ACC112 (cell line): ENCODE measurements at regions not wholly inside any gene's neighbourhood (a gene's known extent, or its start where the extent isn't known, plus 50 kb on each side); places are given as distances from the start of the nearest gene placed in this dataset.

ENCODE experiments used
- H2AFZ ChIP-seq: fragments of 200-600 bp; sonication (generic); one replicate; pipeline ENCODE4 v1.6.0; 2017; ENCODE audit warnings: antibody characterized with exemption, low read length; ENCODE audit not compliant: unreplicated experiment
- H3K27ac ChIP-seq: fragments of 200-600 bp; sonication (generic); 2 replicates; pipeline ENCODE4 v1.5.1; 2014; ENCODE audit warnings: low read depth, mild to moderate bottlenecking, antibody characterized with exemption, low read length, moderate library complexity
- H3K27me3 ChIP-seq: fragments of 200-600 bp; sonication (generic); 2 replicates; pipeline ENCODE4 v1.6.1; 2014; ENCODE audit warnings: mild to moderate bottlenecking, antibody characterized with exemption, low read length, moderate library complexity, mixed read lengths; ENCODE audit not compliant: insufficient read depth
- H3K36me3 ChIP-seq: fragments of 200-600 bp; sonication (generic); 2 replicates; pipeline ENCODE4 v1.6.1; 2016; ENCODE audit warnings: mild to moderate bottlenecking, antibody characterized with exemption, low read length, moderate library complexity, mixed read lengths; ENCODE audit not compliant: insufficient read depth
- H3K4me1 ChIP-seq: fragments of 200-600 bp; sonication (generic); one replicate; pipeline ENCODE4 v1.6.1; 2016; ENCODE audit warnings: low read length, mixed read lengths; ENCODE audit not compliant: insufficient read depth, unreplicated experiment, control insufficient read depth
- H3K4me3 ChIP-seq: fragments of 200-600 bp; sonication (generic); 2 replicates; pipeline ENCODE4 v1.5.1; 2014; ENCODE audit warnings: mild to moderate bottlenecking, low read depth, low read length
- H3K79me2 ChIP-seq: fragments of 200-600 bp; sonication (generic); one replicate; pipeline ENCODE4 v1.6.0; 2016; ENCODE audit warnings: low read length; ENCODE audit not compliant: control insufficient read depth, unreplicated experiment, insufficient read depth

- Histone ChIP-seq H3K27ac (no peak overlapping the region), H3K4me1 (no peaks in the 10 kb centered on the region), H3K27me3 (no peaks in the 10 kb centered on the region), H3K36me3 (no peaks in the 10 kb centered on the region), H3K79me2 (no peaks in the 10 kb centered on the region), H3K4me3 (no peak overlapping the region), H2AFZ (no peak overlapping the region)
Observed at GRCh38 chr4:59825104-59825503, 1375.0 kb upstream of the ADGRL3 start.

DNA sequence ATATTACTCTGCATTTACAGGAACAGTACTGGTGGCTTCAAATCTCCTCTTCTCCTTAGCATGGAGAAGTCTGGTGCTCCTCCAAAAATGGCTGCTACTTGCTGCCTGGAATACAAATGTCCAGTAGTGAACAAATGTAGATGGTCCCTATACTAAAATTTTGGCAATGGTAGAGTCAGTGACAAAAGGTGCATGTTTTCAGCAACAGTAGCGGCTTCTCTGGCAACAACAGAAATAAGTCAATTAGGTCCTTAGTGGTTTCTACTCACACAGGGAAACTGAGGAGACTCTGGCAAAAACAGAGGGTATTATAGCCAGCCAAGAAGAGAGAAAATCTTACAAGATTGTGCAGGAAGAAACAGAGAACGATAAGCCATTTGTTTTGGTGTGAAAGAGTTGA lies 1368.4 kb upstream of the ADGRL3 start:
- peaks cover 3% of the 10 kb centered on the region; the same call in 1 of the 2 replicates for H3K27me3 ChIP-seq
- no peak overlapping the region for H2AFZ ChIP-seq
- H3K36me3 ChIP-seq = no peaks in the 10 kb centered on the region
- no peaks in the 10 kb centered on the region for H3K4me1 ChIP-seq
- no peak overlapping the region for H3K27ac ChIP-seq
- no peak overlapping the region for H3K4me3 ChIP-seq
- H3K79me2 ChIP-seq = no peaks in the 10 kb centered on the region

GRCh38 chr4:59834943-59835342 lies 1365.2 kb upstream of the ADGRL3 start:
- Histone ChIP-seq H3K36me3 (no peaks in the 10 kb centered on the region), H3K4me1 (no peaks in the 10 kb centered on the region), H3K27me3 (peaks cover 3% of the 10 kb centered on the region; the same call in 1 of the 2 replicates), H3K27ac (no peak overlapping the region), H3K79me2 (no peaks in the 10 kb centered on the region), H2AFZ (no peak overlapping the region), H3K4me3 (no peak overlapping the region)

DNA sequence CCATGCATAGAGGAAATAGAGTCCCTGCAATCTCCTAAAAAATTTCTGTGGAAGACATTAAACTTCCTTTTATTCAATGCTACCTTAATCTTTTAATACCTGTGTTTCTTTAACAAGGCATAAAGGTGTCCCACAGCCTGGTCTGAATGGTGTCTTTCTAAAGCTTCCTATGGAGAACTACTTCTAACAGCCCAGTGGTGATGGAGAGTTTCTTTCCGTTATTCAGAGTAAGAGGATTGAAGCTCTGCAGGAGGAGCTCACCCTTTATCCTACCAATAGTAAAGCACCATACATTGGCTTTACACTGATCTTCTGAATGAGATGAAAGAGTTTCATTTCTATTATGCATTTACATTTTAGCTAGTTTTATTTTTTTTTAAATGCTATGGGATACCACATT lies 1362.4 kb upstream of the ADGRL3 start:
- H2AFZ ChIP-seq = no peak overlapping the region
- H3K4me1 ChIP-seq = no peaks in the 10 kb centered on the region
- H3K4me3 ChIP-seq = no peak overlapping the region
- peaks cover 3% of the 10 kb centered on the region; the same call in 1 of the 2 replicates for H3K27me3 ChIP-seq
- no peak overlapping the region for H3K27ac ChIP-seq
- H3K36me3 ChIP-seq = no peaks in the 10 kb centered on the region
- no peaks in the 10 kb centered on the region for H3K79me2 ChIP-seq

DNA sequence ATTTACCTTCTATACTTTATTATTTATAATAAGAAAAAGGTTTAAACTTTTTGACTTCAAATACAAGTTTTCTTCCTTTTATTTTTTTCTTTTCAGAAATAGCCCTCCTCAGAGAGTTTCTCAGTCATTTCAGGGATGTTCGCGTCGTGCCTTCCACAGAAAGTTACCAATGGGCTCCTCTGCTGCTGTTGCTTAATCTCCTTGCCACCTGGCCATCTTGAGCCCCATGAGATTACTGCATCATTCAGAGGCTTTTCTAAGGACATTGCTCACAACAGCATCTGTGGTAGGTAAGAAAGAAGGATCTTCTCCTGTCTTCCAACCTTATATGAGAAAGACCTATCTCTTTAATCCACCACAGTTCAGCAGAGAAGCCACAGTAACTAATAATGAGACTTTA lies 1361.9 kb upstream of the ADGRL3 start:
- H3K36me3 ChIP-seq = no peaks in the 10 kb centered on the region
- H3K4me1 ChIP-seq = no peaks in the 10 kb centered on the region
- no peak overlapping the region for H3K27ac ChIP-seq
- peaks cover 3% of the 10 kb centered on the region; the same call in 1 of the 2 replicates for H3K27me3 ChIP-seq
- no peak overlapping the region for H3K4me3 ChIP-seq
- no peak overlapping the region for H2AFZ ChIP-seq
- no peaks in the 10 kb centered on the region for H3K79me2 ChIP-seq

DNA sequence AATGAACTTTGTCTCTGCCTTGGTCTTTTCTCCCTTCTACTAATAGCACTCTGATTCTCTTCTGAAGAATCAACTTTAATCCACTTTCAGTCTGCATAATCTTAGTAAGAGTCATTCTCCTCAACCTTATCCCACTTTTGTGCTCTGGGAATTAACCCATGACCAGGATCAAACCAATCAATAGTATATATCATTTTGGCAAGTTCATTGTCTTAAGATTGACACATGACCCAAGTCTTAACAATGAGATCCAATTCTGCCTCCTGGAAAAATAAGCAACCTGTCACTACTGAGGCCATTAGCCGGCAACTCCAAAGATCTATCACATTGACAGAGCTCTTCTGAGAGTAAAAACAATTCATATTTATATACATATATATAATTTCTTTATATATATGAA lies 1358.4 kb upstream of the ADGRL3 start:
- no peaks in the 10 kb centered on the region for H3K36me3 ChIP-seq
- H3K4me3 ChIP-seq = no peak overlapping the region
- H3K27me3 ChIP-seq = no peaks in the 10 kb centered on the region
- H3K27ac ChIP-seq = no peak overlapping the region
- H3K79me2 ChIP-seq = no peaks in the 10 kb centered on the region
- no peak overlapping the region for H2AFZ ChIP-seq
- H3K4me1 ChIP-seq = no peaks in the 10 kb centered on the region

DNA sequence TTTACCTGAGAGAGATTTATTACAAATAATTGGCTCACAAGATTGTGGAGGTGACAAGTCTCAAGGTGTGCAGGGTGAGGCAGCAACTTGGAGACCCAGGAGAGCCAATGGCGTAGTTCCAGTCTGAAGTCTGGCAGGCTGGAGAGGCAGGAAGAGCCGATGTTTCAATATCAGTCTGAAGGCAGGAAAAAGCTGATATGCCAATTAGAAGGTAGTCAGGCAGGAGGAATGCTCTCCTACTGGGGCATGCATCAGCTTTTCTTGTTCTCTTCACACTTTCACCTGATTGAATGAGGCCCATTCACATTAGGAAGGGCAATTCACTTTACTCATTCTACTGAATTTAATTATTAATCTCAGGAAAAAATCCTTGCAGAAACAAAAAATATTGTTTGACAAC lies 1351.7 kb upstream of the ADGRL3 start:
- no peaks in the 10 kb centered on the region for H3K79me2 ChIP-seq
- no peaks in the 10 kb centered on the region for H3K36me3 ChIP-seq
- no peak overlapping the region for H3K4me3 ChIP-seq
- H2AFZ ChIP-seq = no peak overlapping the region
- H3K4me1 ChIP-seq = no peaks in the 10 kb centered on the region
- no peak overlapping the region for H3K27ac ChIP-seq
- no peaks in the 10 kb centered on the region for H3K27me3 ChIP-seq

- no peak overlapping the region for H3K27ac ChIP-seq
- H3K79me2 ChIP-seq = no peaks in the 10 kb centered on the region
- H3K4me3 ChIP-seq = no peak overlapping the region
- no peak overlapping the region for H2AFZ ChIP-seq
- no peaks in the 10 kb centered on the region for H3K36me3 ChIP-seq
- no peaks in the 10 kb centered on the region for H3K4me1 ChIP-seq
- no peaks in the 10 kb centered on the region for H3K27me3 ChIP-seq
Observed at GRCh38 chr4:59855630-59856352, 1344.3 kb upstream of the ADGRL3 start.

- no peak overlapping the region for H3K4me3 ChIP-seq
- H3K27ac ChIP-seq = no peak overlapping the region
- no peaks in the 10 kb centered on the region for H3K36me3 ChIP-seq
- H2AFZ ChIP-seq = no peak overlapping the region
- no peaks in the 10 kb centered on the region for H3K79me2 ChIP-seq
- H3K27me3 ChIP-seq = no peaks in the 10 kb centered on the region
- H3K4me1 ChIP-seq = no peaks in the 10 kb centered on the region
Observed at GRCh38 chr4:59869056-59869455, 1331.1 kb upstream of the ADGRL3 start.

DNA sequence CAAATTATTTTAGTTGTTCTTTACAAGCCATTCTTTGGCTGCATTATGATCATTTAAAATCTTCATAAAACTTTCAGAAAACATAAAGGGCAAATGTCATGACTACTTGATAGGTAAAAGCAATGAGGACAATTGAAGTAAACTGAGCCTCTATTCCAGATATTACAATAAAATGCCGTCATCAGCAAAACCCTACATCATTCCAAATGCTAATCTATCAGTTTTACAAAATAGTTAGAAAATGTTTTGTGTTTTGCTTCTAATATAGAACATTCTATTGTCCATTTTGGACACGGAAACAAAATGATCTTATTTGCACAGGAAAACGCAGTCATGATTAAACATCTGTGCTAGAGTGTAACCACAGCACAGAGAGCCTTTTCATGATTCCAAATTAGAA lies 1330.6 kb upstream of the ADGRL3 start:
- no peak overlapping the region for H2AFZ ChIP-seq
- no peaks in the 10 kb centered on the region for H3K36me3 ChIP-seq
- H3K4me3 ChIP-seq = no peak overlapping the region
- no peak overlapping the region for H3K27ac ChIP-seq
- H3K4me1 ChIP-seq = no peaks in the 10 kb centered on the region
- no peaks in the 10 kb centered on the region for H3K79me2 ChIP-seq
- no peaks in the 10 kb centered on the region for H3K27me3 ChIP-seq

DNA sequence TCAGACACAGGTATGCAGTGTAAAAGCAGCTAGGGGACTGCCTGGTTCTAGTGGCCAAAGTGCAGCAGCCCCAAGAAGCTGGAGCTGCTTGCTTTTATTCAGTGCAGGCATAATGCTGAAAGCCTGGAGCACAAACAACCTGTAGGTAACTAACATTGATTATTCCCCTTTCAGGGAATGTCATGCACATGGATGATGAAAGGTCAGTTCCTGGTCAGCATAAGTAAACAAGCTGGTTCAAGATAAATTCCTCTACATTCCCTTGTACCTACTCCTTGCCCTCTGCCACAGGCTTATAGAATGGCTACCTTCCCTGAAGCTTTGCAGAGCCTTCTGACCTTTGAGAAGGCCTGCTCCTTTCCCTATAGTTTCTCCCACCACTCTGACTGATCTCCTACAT lies 1318.5 kb upstream of the ADGRL3 start:
- H3K36me3 ChIP-seq = no peaks in the 10 kb centered on the region
- H3K27me3 ChIP-seq = no peaks in the 10 kb centered on the region
- H3K4me1 ChIP-seq = no peaks in the 10 kb centered on the region
- H3K4me3 ChIP-seq = no peak overlapping the region
- no peak overlapping the region for H3K27ac ChIP-seq
- no peak overlapping the region for H2AFZ ChIP-seq
- no peaks in the 10 kb centered on the region for H3K79me2 ChIP-seq
